Adrenal gland (tissue), 5 donors: ENCODE measurements at regions not wholly inside any gene's neighbourhood (a gene's known extent, or its start where the extent isn't known, plus 50 kb on each side); places are given as distances from the start of the nearest gene placed in this dataset.

Experiments
- CTCF ChIP-seq, 6 experiments: fragments of 450-650 bp in 4 of 6; fragments of 200-600 bp in 2 of 6; sonication (generic) in 1 of 6; IDR thresholded peaks; 1 replicate in 5 of 6; 2 replicates in 1 of 6; pipeline versions ENCODE4 v1.5.1 to v1.8.0; 2016 to 2021; ENCODE audit warnings: antibody characterized with exemption in 6 of 6, mild to moderate bottlenecking in 2 of 6, moderate library complexity in 1 of 6
- POLR2A ChIP-seq, 2 donors: fragments of 450-650 bp; IDR thresholded peaks; one replicate each; pipeline ENCODE4 v1.6.1; 2017; ENCODE audit warnings: antibody characterized with exemption in 2 of 2, mild to moderate bottlenecking in 2 of 2, moderate library complexity in 1 of 2
- donor health status: DM: no; HTN: no; CAD: no.

- no peak for TF ChIP-seq CTCF (IDR thresholded peaks at IDR 0.05)
- TF ChIP-seq POLR2A (IDR thresholded peaks at IDR 0.05): no peak
Measured at GRCh38 chr9:99441829-99442228, 219.7 kb downstream of the SEC61B start.
